Ovary (tissue), 7 donors: ENCODE measurements at regions not wholly inside any gene's neighbourhood (a gene's known extent, or its start where the extent isn't known, plus 50 kb on each side); places are given as distances from the start of the nearest gene placed in this dataset.

Source experiments
- DNase-seq, 5 donors: peaks; one replicate each; pipeline ENCODE4 v3.0.0-alpha.2; 2019 to 2020
- H3K27ac ChIP-seq, 2 donors: fragments of 200-600 bp; one replicate each; pipeline versions ENCODE4 v1.5.1 to v1.8.0; 2019 to 2022
- H3K27me3 ChIP-seq: fragments of 200-600 bp; one replicate; pipeline ENCODE4 v1.8.0; 2022
- H3K36me3 ChIP-seq: fragments of 200-600 bp; sonication (generic); one replicate; pipeline ENCODE4 v1.5.1; 2019
- H3K4me1 ChIP-seq: one replicate; pipeline ENCODE4 v1.8.1; 2013; ENCODE audit warnings: mild to moderate bottlenecking, moderate library complexity; ENCODE audit not compliant: insufficient read depth
- H3K4me3 ChIP-seq: fragments of 200-600 bp; sonication (generic); one replicate; pipeline ENCODE4 v1.5.1; 2017
- H3K9me3 ChIP-seq, 2 donors: fragments of 200-600 bp in 1 of 2; sonication (generic) in 1 of 2; one replicate each; pipeline versions ENCODE4 v1.5.1 to v1.8.1; 2013 to 2019; ENCODE audit warnings: mild to moderate bottlenecking in 1 of 2, moderate library complexity in 1 of 2
- CTCF ChIP-seq, 3 donors: fragments of 450-650 bp in 2 of 3; fragments of 200-600 bp in 1 of 3; IDR thresholded peaks; one replicate each; pipeline versions ENCODE4 v1.5.1 to v1.8.0; 2016 to 2022; ENCODE audit warnings: antibody characterized with exemption in 3 of 3, mild to moderate bottlenecking in 1 of 3
- EP300 ChIP-seq: sonication (generic); formaldehyde crosslinking; IDR thresholded peaks from one replicate; pipeline ENCODE4 v1.6.1; 2017; ENCODE audit warnings: antibody characterized with exemption
- POLR2A ChIP-seq: fragments of 450-650 bp; IDR thresholded peaks from one replicate; pipeline ENCODE4 v1.6.1; 2017; ENCODE audit warnings: antibody characterized with exemption, mild to moderate bottlenecking, moderate library complexity
- WGBS, 3 donors: extraction: QIAGEN DNeasy Blood & Tissue Kit in 1 of 3; methylation state at CpG; one replicate each; pipeline versions ENCODE4 v1.1.5 to v1.1.7; 2013 to 2017; 5-methylcytosine and 5-hydroxymethylcytosine counted together
- intact Hi-C, 4 donors: fragments of 100-400 bp; cut with DNase I; formaldehyde crosslinking; loops; one replicate each; pipeline versions ENCODE4 v1.11.0 to v1.15.1; 2022 to 2023
- donor health status: DM: no; HTN: no; CAD: no; lungs with moderate emphysema.
- donor health status: DM: no; HTN: no; CAD: no.
- donor health status: Bipolar disorder and iron deficiency.
- donor health status: DM: no; HTN: no; CAD: no.
- donor health status: DM: yes; HTN: yes; CAD: no.

GRCh38 chr5:24281818-24282217 lies 363.0 kb downstream of the CDH10 start:
- H3K27me3 ChIP-seq: no peaks in the 10 kb centered on the region
- H3K4me3 ChIP-seq: no peak overlapping the region
- WGBS, 3 donors: 59 to 67% (median 63%) methylated on average over 1 of the region's 1 CpG
- no peaks in the 10 kb centered on the region for H3K9me3 ChIP-seq
- H3K4me1 ChIP-seq: no peaks in the 10 kb centered on the region
- no peaks in the 10 kb centered on the region for H3K36me3 ChIP-seq
- DNase-seq: no peak
- intact Hi-C loops: no loop called here
- TF ChIP-seq CTCF (IDR thresholded peaks at IDR 0.05) (no peak), POLR2A (no peak), EP300 (no peak)
- H3K27ac ChIP-seq: no peak overlapping the region

DNA sequence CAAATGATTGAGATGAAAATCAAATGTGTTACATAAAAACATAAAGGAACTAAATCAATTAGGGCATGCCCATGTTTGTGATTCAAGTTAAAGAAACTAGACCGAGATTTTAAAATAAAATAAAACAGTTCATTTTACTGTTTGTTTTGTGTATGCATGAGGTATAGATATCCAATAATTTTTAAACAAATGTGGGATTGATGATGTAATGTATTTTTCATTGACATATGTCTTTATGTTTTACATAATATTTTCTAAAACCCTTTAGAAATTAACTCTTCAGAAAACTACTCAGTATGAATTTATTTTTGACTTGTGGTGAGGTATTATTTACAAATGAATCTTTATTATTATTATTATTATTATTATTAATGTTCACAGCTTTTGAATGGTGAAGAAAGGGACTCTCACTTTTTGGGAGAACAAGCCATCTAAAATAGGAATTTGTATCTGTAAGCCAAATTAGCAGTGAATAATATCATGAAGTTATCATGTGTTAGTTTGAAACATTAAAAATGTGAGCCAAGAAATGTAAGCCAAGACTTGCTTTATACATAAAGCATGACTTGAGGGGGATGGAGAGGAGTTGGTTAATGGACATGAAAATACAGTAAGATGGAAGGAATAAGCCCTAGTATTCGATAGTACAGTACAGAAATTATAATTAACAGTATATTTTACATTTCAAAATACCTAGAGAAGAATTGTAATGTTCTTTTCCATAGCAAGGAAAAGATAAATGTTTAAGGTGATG lies 355.0 kb downstream of the CDH10 start:
- Histone ChIP-seq H3K4me3 (no peak overlapping the region), H3K27me3 (no peaks in the 10 kb centered on the region), H3K4me1 (no peaks in the 10 kb centered on the region), H3K36me3 (no peaks in the 10 kb centered on the region), H3K27ac (no peak overlapping the region), H3K9me3 (no peaks in the 10 kb centered on the region)
- WGBS, 3 donors: 73 to 76% (median 76%) methylated on average over 2 of the region's 2 CpGs
- no peak for DNase-seq
- TF ChIP-seq POLR2A (no peak), CTCF (IDR thresholded peaks at IDR 0.05) (no peak), EP300 (no peak)
- intact Hi-C loops: no loop called here

GRCh38 chr5:24290536-24290935 lies 354.2 kb downstream of the CDH10 start:
- H3K9me3 ChIP-seq: no peaks in the 10 kb centered on the region
- no peak for DNase-seq
- 94 to 98% (median 95%) methylated on average over 1 of the region's 1 CpG for WGBS, 3 donors
- H3K27me3 ChIP-seq: no peaks in the 10 kb centered on the region
- H3K27ac ChIP-seq: no peak overlapping the region
- TF ChIP-seq POLR2A (no peak), CTCF (IDR thresholded peaks at IDR 0.05) (no peak), EP300 (no peak)
- intact Hi-C loops: no loop called here
- no peaks in the 10 kb centered on the region for H3K4me1 ChIP-seq
- H3K36me3 ChIP-seq: no peaks in the 10 kb centered on the region
- H3K4me3 ChIP-seq: no peak overlapping the region

DNA sequence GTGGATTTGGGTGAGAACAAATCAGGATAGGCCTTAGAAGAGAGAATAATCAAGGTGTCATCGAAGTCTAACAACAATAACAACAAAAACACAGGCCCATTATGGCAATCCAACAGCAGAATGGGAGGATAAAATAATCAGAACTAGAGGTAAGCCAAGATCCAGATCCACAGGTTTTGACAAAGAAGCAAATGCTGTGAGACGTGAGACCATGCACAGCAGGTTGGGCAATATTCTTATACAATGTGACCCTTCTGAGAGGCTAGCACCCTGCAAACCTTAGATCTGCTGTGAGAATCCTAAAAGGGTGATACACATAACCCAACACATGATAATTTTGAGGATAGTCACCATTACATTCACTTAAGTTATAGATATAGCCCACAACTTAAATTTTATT lies 352.9 kb downstream of the CDH10 start:
- H3K27ac ChIP-seq: no peak overlapping the region
- 85 to 88% (median 87%) methylated on average over 2 of the region's 2 CpGs for WGBS, 3 donors
- TF ChIP-seq POLR2A (no peak), EP300 (no peak), CTCF (IDR thresholded peaks at IDR 0.05) (no peak)
- H3K27me3 ChIP-seq: no peaks in the 10 kb centered on the region
- intact Hi-C loops: no loop called here
- H3K36me3 ChIP-seq: no peaks in the 10 kb centered on the region
- DNase-seq: no peak
- H3K4me1 ChIP-seq: no peaks in the 10 kb centered on the region
- no peaks in the 10 kb centered on the region for H3K9me3 ChIP-seq
- no peak overlapping the region for H3K4me3 ChIP-seq
